GM13976 (cell line): ENCODE measurements at regions not wholly inside any gene's neighbourhood (a gene's known extent, or its start where the extent isn't known, plus 50 kb on each side); places are given as distances from the start of the nearest gene placed in this dataset.

ENCODE experiments used
- DNase-seq: peaks from one replicate; pipeline ENCODE4 v3.0.0; 2012; ENCODE audit warnings: low spot score
- CTCF ChIP-seq: IDR thresholded peaks from 2 replicates; pipeline ENCODE4 v1.5.1; 2012; ENCODE audit warnings: borderline replicate concordance, mild to moderate bottlenecking; ENCODE audit not compliant: insufficient read depth; ENCODE audit errors: extremely low read depth, missing control alignments, control extremely low read depth
- in situ Hi-C: fragments of 300-500 bp; cut with MboI; formaldehyde crosslinking; loops from one replicate; pipeline ENCODE4 v1.12.0; 2022; ENCODE audit warnings: low sequenced_read_pairs, mixed read lengths, inconsistent platforms; ENCODE audit not compliant: unreplicated experiment

- in situ Hi-C loops, result no loop called here
- no peak for TF ChIP-seq CTCF
- DNase-seq, result no peak
Measured at GRCh38 chr4:184922301-184922700, 96.0 kb upstream of the HELT start.

- DNase-seq, result no peak
- TF ChIP-seq CTCF, result no peak
- in situ Hi-C loops, result no loop called here
Measured at GRCh38 chr4:184924516-184924915, 93.8 kb upstream of the HELT start.

GRCh38 chr4:184929476-184929875, 88.8 kb upstream of the HELT start:
- TF ChIP-seq CTCF, result no peak
- no peak for DNase-seq
- in situ Hi-C loops, result no loop called here

- in situ Hi-C loops, result no loop called here
- no peak for TF ChIP-seq CTCF
- no peak for DNase-seq
Measured at GRCh38 chr4:184930026-184930425, 88.3 kb upstream of the HELT start.

GRCh38 chr4:184932343-184932742, 85.9 kb upstream of the HELT start:
- in situ Hi-C loops, result no loop called here
- DNase-seq, result no peak
- TF ChIP-seq CTCF, result no peak

- in situ Hi-C loops, result no loop called here
- DNase-seq, result no peak
Measured at GRCh38 chr4:184933311-184933710, 85.0 kb upstream of the HELT start.

More at GRCh38 chr4:184933311-184933710, 85.0 kb upstream of the HELT start:
- no peak for TF ChIP-seq CTCF
